ENCODE measurements at regions not wholly inside any gene's neighbourhood (a gene's known extent, or its start where the extent isn't known, plus 50 kb on each side); places are given as distances from the start of the nearest gene placed in this dataset.

DNA sequence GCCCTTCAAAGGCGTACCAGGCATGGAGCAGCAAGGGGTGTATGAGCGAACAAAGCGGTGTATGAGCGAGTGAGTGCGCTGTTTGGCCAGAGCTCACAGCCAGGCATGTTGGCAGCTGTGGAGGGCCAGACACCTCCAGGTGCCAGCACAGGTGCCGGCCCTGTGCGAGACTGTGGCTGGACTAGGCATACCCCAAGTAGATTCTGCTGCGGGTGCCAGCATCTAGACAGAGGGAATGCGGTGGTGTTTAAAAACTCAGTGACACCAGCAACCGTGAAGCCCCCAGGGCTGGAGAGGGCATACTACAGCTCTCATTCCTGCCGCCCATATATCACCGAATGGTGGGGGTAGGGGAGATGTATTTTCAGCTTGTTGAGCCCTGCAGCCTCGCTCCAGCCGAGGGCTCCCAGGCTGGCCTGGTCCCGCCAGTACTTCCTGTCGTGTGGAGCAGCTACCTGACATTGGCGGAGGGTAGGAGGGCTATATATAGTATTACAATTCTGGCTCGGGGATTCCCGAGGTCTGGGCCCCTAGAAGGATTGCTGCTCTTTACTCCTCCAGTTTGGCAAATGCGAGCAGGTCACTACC lies 1829.6 kb upstream of the NUDT12 start:
- TF ChIP-seq ZNF8 (CRISPR knock-in tag; IDR thresholded peaks at IDR 0.05) (no peak), RARB (CRISPR knock-in tag; IDR thresholded peaks at IDR 0.05) (no peak), TCF4 (CRISPR knock-in tag; IDR thresholded peaks at IDR 0.05; ENCODE audit: borderline replicate concordance) (no peak), ZFP30 (CRISPR knock-in tag; IDR thresholded peaks at IDR 0.05) (no peak), PPARA (CRISPR knock-in tag; IDR thresholded peaks at IDR 0.05; ENCODE audit: borderline replicate concordance) (no peak), ARNTL (CRISPR knock-in tag; IDR thresholded peaks at IDR 0.05; ENCODE audit: borderline replicate concordance, low read depth) (no peak), BACH2 (CRISPR knock-in tag; IDR thresholded peaks at IDR 0.05; ENCODE audit: borderline replicate concordance) (no peak), ISL1 (CRISPR knock-in tag; IDR thresholded peaks at IDR 0.05) (no peak), ZNF565 (CRISPR knock-in tag; conservative IDR thresholded peaks at IDR 0.05; ENCODE audit: low read depth) (no peak), ZC3H10 (CRISPR knock-in tag; IDR thresholded peaks at IDR 0.05) (no peak), ZNF70 (CRISPR knock-in tag; IDR thresholded peaks at IDR 0.05) (no peak), ZFP3 (CRISPR knock-in tag; IDR thresholded peaks at IDR 0.05) (no peak), OSR1 (CRISPR knock-in tag; IDR thresholded peaks at IDR 0.05) (no peak), CSDC2 (CRISPR knock-in tag; IDR thresholded peaks at IDR 0.05) (no peak), SNAI2 (CRISPR knock-in tag; IDR thresholded peaks at IDR 0.05) (no peak), ESRRG (CRISPR knock-in tag; IDR thresholded peaks at IDR 0.05) (no peak)
- TF ChIP-seq, protein P1, sequence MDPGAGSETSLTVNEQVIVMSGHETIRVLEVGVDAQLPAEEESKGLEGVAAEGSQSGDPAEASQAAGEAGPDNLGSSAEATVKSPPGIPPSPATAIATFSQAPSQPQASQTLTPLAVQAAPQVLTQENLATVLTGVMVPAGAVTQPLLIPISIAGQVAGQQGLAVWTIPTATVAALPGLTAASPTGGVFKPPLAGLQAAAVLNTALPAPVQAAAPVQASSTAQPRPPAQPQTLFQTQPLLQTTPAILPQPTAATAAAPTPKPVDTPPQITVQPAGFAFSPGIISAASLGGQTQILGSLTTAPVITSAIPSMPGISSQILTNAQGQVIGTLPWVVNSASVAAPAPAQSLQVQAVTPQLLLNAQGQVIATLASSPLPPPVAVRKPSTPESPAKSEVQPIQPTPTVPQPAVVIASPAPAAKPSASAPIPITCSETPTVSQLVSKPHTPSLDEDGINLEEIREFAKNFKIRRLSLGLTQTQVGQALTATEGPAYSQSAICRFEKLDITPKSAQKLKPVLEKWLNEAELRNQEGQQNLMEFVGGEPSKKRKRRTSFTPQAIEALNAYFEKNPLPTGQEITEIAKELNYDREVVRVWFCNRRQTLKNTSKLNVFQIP (CRISPR knock-in tag; IDR thresholded peaks at IDR 0.05; ENCODE audit: borderline replicate concordance, low read depth): no peak
- TF ChIP-seq, protein P2, sequence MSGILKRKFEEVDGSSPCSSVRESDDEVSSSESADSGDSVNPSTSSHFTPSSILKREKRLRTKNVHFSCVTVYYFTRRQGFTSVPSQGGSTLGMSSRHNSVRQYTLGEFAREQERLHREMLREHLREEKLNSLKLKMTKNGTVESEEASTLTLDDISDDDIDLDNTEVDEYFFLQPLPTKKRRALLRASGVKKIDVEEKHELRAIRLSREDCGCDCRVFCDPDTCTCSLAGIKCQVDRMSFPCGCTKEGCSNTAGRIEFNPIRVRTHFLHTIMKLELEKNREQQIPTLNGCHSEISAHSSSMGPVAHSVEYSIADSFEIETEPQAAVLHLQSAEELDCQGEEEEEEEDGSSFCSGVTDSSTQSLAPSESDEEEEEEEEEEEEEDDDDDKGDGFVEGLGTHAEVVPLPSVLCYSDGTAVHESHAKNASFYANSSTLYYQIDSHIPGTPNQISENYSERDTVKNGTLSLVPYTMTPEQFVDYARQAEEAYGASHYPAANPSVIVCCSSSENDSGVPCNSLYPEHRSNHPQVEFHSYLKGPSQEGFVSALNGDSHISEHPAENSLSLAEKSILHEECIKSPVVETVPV (CRISPR knock-in tag; IDR thresholded peaks at IDR 0.05): no peak
- TF ChIP-seq, protein P3, sequence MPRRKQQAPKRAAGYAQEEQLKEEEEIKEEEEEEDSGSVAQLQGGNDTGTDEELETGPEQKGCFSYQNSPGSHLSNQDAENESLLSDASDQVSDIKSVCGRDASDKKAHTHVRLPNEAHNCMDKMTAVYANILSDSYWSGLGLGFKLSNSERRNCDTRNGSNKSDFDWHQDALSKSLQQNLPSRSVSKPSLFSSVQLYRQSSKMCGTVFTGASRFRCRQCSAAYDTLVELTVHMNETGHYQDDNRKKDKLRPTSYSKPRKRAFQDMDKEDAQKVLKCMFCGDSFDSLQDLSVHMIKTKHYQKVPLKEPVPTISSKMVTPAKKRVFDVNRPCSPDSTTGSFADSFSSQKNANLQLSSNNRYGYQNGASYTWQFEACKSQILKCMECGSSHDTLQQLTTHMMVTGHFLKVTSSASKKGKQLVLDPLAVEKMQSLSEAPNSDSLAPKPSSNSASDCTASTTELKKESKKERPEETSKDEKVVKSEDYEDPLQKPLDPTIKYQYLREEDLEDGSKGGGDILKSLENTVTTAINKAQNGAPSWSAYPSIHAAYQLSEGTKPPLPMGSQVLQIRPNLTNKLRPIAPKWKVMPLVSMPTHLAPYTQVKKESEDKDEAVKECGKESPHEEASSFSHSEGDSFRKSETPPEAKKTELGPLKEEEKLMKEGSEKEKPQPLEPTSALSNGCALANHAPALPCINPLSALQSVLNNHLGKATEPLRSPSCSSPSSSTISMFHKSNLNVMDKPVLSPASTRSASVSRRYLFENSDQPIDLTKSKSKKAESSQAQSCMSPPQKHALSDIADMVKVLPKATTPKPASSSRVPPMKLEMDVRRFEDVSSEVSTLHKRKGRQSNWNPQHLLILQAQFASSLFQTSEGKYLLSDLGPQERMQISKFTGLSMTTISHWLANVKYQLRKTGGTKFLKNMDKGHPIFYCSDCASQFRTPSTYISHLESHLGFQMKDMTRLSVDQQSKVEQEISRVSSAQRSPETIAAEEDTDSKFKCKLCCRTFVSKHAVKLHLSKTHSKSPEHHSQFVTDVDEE (CRISPR knock-in tag; IDR thresholded peaks at IDR 0.05): no peak
- TF ChIP-seq, protein P4, sequence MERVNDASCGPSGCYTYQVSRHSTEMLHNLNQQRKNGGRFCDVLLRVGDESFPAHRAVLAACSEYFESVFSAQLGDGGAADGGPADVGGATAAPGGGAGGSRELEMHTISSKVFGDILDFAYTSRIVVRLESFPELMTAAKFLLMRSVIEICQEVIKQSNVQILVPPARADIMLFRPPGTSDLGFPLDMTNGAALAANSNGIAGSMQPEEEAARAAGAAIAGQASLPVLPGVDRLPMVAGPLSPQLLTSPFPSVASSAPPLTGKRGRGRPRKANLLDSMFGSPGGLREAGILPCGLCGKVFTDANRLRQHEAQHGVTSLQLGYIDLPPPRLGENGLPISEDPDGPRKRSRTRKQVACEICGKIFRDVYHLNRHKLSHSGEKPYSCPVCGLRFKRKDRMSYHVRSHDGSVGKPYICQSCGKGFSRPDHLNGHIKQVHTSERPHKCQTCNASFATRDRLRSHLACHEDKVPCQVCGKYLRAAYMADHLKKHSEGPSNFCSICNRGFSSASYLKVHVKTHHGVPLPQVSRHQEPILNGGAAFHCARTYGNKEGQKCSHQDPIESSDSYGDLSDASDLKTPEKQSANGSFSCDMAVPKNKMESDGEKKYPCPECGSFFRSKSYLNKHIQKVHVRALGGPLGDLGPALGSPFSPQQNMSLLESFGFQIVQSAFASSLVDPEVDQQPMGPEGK (CRISPR knock-in tag; IDR thresholded peaks at IDR 0.05; ENCODE audit: borderline replicate concordance): no peak
- ATAC-seq: no peak

DNA sequence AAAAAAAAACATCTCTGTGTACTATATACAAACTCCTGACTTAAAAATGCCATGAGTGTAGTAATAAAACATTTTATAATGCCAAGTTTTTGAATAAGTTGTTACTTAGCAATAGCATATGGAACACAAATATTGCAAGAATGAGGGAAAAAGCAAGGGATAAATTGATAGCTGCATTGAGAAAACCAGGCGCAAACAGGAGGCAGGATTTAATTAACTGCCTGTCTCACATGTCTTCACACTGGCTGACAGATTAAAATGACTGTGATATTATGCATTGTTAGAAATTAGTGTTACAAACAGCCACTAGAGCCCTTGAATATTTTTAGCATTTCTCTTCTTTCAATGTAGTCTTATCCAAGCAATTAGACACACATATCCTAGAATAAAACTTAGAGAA lies 1817.5 kb upstream of the NUDT12 start:
- no peak for ATAC-seq
- TF ChIP-seq SNAI2 (CRISPR knock-in tag; IDR thresholded peaks at IDR 0.05) (no peak), ZNF565 (CRISPR knock-in tag; conservative IDR thresholded peaks at IDR 0.05; ENCODE audit: low read depth) (no peak), TCF4 (CRISPR knock-in tag; IDR thresholded peaks at IDR 0.05; ENCODE audit: borderline replicate concordance) (no peak), RARB (CRISPR knock-in tag; IDR thresholded peaks at IDR 0.05) (no peak), PPARA (CRISPR knock-in tag; IDR thresholded peaks at IDR 0.05; ENCODE audit: borderline replicate concordance) (no peak), ZNF70 (CRISPR knock-in tag; IDR thresholded peaks at IDR 0.05) (no peak), ZFP3 (CRISPR knock-in tag; IDR thresholded peaks at IDR 0.05) (no peak), ZC3H10 (CRISPR knock-in tag; IDR thresholded peaks at IDR 0.05) (no peak), CSDC2 (CRISPR knock-in tag; IDR thresholded peaks at IDR 0.05) (no peak), ZNF8 (CRISPR knock-in tag; IDR thresholded peaks at IDR 0.05) (no peak), ESRRG (CRISPR knock-in tag; IDR thresholded peaks at IDR 0.05) (no peak), OSR1 (CRISPR knock-in tag; IDR thresholded peaks at IDR 0.05) (no peak), ZFP30 (CRISPR knock-in tag; IDR thresholded peaks at IDR 0.05) (no peak)
- TF ChIP-seq, protein P3 (CRISPR knock-in tag; IDR thresholded peaks at IDR 0.05): no peak
- TF ChIP-seq, protein P2 (CRISPR knock-in tag; IDR thresholded peaks at IDR 0.05): no peak
- TF ChIP-seq, protein P4 (CRISPR knock-in tag; IDR thresholded peaks at IDR 0.05; ENCODE audit: borderline replicate concordance): no peak
